ENCODE measurements at regions not wholly inside any gene's neighbourhood (a gene's known extent, or its start where the extent isn't known, plus 50 kb on each side); places are given as distances from the start of the nearest gene placed in this dataset.

DNA sequence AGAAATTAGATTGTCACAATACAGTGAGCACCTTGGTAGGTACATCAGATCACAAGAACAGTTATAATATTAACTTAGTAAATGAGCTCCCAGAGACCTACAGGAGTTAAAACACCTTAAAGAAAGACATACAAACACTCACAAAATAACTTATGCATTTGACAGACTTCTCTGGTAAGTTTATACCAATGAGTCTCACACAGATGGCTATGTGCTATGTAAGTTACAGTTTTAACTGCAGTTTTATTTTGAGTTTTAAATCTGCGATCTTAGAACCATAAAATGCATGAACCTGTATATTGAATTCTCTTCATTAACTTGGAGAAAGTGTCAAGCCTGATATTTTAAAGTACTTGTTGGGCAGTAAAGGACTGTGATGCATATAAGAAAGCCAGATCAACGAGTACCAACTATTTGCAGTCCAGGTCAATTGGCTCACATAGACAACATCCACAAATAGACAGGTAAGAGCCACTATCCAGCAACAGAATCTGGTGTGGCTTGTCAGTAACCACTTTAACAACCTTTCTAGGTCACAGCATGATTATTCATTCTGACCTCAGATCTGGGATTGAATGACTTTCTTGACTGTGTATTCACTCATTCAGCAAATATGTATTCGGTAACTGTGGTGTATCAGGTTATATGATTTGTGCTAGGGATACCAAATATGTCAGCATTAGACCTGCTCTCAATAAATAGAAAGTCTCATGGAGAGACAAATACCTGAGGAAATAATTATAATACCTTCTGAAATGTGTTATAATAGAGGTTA is 856.6 kb upstream of the MGAT4C start:
- TF ChIP-seq, protein P1, sequence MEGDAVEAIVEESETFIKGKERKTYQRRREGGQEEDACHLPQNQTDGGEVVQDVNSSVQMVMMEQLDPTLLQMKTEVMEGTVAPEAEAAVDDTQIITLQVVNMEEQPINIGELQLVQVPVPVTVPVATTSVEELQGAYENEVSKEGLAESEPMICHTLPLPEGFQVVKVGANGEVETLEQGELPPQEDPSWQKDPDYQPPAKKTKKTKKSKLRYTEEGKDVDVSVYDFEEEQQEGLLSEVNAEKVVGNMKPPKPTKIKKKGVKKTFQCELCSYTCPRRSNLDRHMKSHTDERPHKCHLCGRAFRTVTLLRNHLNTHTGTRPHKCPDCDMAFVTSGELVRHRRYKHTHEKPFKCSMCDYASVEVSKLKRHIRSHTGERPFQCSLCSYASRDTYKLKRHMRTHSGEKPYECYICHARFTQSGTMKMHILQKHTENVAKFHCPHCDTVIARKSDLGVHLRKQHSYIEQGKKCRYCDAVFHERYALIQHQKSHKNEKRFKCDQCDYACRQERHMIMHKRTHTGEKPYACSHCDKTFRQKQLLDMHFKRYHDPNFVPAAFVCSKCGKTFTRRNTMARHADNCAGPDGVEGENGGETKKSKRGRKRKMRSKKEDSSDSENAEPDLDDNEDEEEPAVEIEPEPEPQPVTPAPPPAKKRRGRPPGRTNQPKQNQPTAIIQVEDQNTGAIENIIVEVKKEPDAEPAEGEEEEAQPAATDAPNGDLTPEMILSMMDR (IDR thresholded peaks at IDR 0.05), result no peak
- no peak for TF ChIP-seq POLR2A (IDR thresholded peaks at IDR 0.05)
